HepG2 (cell line): ENCODE measurements at regions not wholly inside any gene's neighbourhood (a gene's known extent, or its start where the extent isn't known, plus 50 kb on each side); places are given as distances from the start of the nearest gene placed in this dataset.

Source experiments
- ATAC-seq: fragments of 200-7000 bp; cut with Tn5 transposase; 3 replicates; pipeline ENCODE4 v1.9.1; 2020; ENCODE audit warnings: mild to moderate bottlenecking, moderate library complexity
- BruUV-seq: library from RNA; stranded (reverse); fragments of 400-500 nt; replicated peaks from 2 replicates; lab custom pipeline; 2021; lab: Mats Ljungman, UMichigan
- CTCF ChIA-PET: fragments of 300-600 bp; formaldehyde crosslinking; extraction: SDS; loops from one replicate; lab custom pipeline; 2021; ENCODE audit warnings: low total read pairs, inconsistent platforms, low intra/inter-chr PET ratio; lab: Yijun Ruan, JAX
- POLR2A ChIA-PET: fragments of 350-600 bp; sonication (Branson Sonifier 250); formaldehyde crosslinking; loops from one replicate; lab custom pipeline; 2020; ENCODE audit warnings: antibody characterized with exemption, inconsistent platforms; lab: Yijun Ruan, JAX
- DNase-seq: peaks from one replicate; pipeline ENCODE4 v3.0.0-alpha.2; 2015; ENCODE audit warnings: low spot score
- FAIRE-seq: peaks from 3 replicates; lab custom pipeline; 2011; peaks lifted over from hg19 to GRCh38; lab: Jason Lieb, UNC
- H2AFZ ChIP-seq: one replicate; pipeline ENCODE4 v1.6.1; 2011; ENCODE audit warnings: low read length, inconsistent platforms
- H3K27ac ChIP-seq: fragments of 300-600 bp; 3 replicates; pipeline ENCODE4 v1.8.0; 2011; ENCODE audit warnings: mixed run types, mild to moderate bottlenecking, mixed read lengths, low read length, inconsistent platforms; ENCODE audit not compliant: insufficient read depth; ENCODE audit errors: extremely low read length
- H3K27me3 ChIP-seq, 2 experiments: fragments of 200-600 bp in 1 of 2; 2 replicates in 1 of 2; 3 replicates in 1 of 2; pipeline versions ENCODE4 v1.6.0 to v1.8.0; 2011; ENCODE audit warnings: low read length in 2 of 2, mild to moderate bottlenecking in 2 of 2, moderate library complexity in 2 of 2, inconsistent platforms in 1 of 2; ENCODE audit not compliant: insufficient read depth in 2 of 2, control insufficient read depth in 1 of 2
- H3K36me3 ChIP-seq, 2 experiments: fragments of 200-600 bp in 1 of 2; replicated peaks in 1 of 2; 2 replicates in 1 of 2; 3 replicates in 1 of 2; pipeline versions ENCODE4 v1.5.1 to v1.8.0; 2011; ENCODE audit warnings: low read length in 2 of 2, inconsistent platforms in 1 of 2; ENCODE audit not compliant: insufficient read depth in 2 of 2, control insufficient read depth in 1 of 2
- H3K4me1 ChIP-seq: 2 replicates; pipeline ENCODE4 v1.5.1; 2012; ENCODE audit warnings: low read length, inconsistent platforms; ENCODE audit not compliant: insufficient read depth
- H3K4me2 ChIP-seq: 2 replicates; pipeline ENCODE4 v1.6.0; 2011; ENCODE audit warnings: low read depth, low read length, inconsistent platforms
- H3K4me3 ChIP-seq, 3 experiments: fragments of 200-600 bp in 1 of 3; sonication (generic), shearing (Covaris generic) in 1 of 3; replicated peaks in 1 of 3; 2 replicates each; pipeline ENCODE4 v1.5.1; 2011 to 2016; ENCODE audit warnings: low read length in 3 of 3, inconsistent platforms in 2 of 3, low read depth in 2 of 3, mild to moderate bottlenecking in 2 of 3, control low read depth in 1 of 3, mixed read lengths in 1 of 3; ENCODE audit not compliant: insufficient read depth in 1 of 3
- H3K79me2 ChIP-seq: one replicate; pipeline ENCODE4 v1.6.1; 2011; ENCODE audit warnings: low read length, inconsistent platforms; ENCODE audit not compliant: insufficient read depth
- H3K9ac ChIP-seq: 2 replicates; pipeline ENCODE4 v1.6.0; 2011; ENCODE audit warnings: mild to moderate bottlenecking, low read depth, low read length, inconsistent platforms; ENCODE audit not compliant: insufficient read depth
- H3K9me3 ChIP-seq: 2 replicates; pipeline ENCODE4 v1.5.1; 2012; ENCODE audit warnings: mild to moderate bottlenecking, low read length
- H4K20me1 ChIP-seq: 2 replicates; pipeline ENCODE4 v1.6.0; 2011; ENCODE audit warnings: inconsistent platforms, mild to moderate bottlenecking, low read length, moderate library complexity; ENCODE audit not compliant: insufficient read depth
- DMTF1 ChIP-seq: sonication (generic); formaldehyde crosslinking; IDR thresholded peaks from 2 replicates; pipeline ENCODE4 v1.4.0; 2020; ENCODE audit warnings: mild to moderate bottlenecking, missing genetic modification reagents
- DRAP1 ChIP-seq: IDR thresholded peaks from 2 replicates; pipeline ENCODE4 v1.6.1; 2016; ENCODE audit warnings: missing genetic modification reagents, missing compliant biosample characterization
- FOXA3 ChIP-seq: IDR thresholded peaks from 2 replicates; pipeline ENCODE4 v1.6.1; 2016; ENCODE audit warnings: missing genetic modification reagents, missing compliant biosample characterization
- FOXJ3 ChIP-seq: sonication (generic); formaldehyde crosslinking; IDR thresholded peaks from 2 replicates; pipeline ENCODE4 v1.4.0; 2020; ENCODE audit warnings: missing genetic modification reagents, mild to moderate bottlenecking, borderline replicate concordance
- FOXK1 ChIP-seq: sonication (generic); formaldehyde crosslinking; IDR thresholded peaks from 2 replicates; pipeline ENCODE4 v1.4.0; 2020; ENCODE audit warnings: low read depth, missing genetic modification reagents, borderline replicate concordance
- HDAC2 ChIP-seq: sonication (generic); formaldehyde crosslinking; IDR thresholded peaks from 2 replicates; pipeline ENCODE4 v1.4.0; 2020; ENCODE audit warnings: missing genetic modification reagents
- HMGA1 ChIP-seq: sonication (generic); formaldehyde crosslinking; conservative IDR thresholded peaks from 2 replicates; pipeline ENCODE4 v1.4.0; 2020; ENCODE audit warnings: missing genetic modification reagents
- MZF1 ChIP-seq: sonication (generic); formaldehyde crosslinking; IDR thresholded peaks from 2 replicates; pipeline ENCODE4 v1.8.1; 2023; ENCODE audit warnings: mild to moderate bottlenecking, missing genetic modification reagents, borderline replicate concordance
- ONECUT2 ChIP-seq: sonication (generic); formaldehyde crosslinking; IDR thresholded peaks from 2 replicates; pipeline ENCODE4 v1.4.0; 2020; ENCODE audit warnings: missing genetic modification reagents
- RAD21 ChIP-seq: fragments of 450-650 bp; formaldehyde crosslinking; IDR thresholded peaks from 2 replicates; pipeline ENCODE4 v1.5.0; 2020; ENCODE audit warnings: mild to moderate bottlenecking
- SP2 ChIP-seq: sonication (generic); formaldehyde crosslinking; IDR thresholded peaks from 2 replicates; pipeline ENCODE4 v1.5.1; 2020; ENCODE audit warnings: mild to moderate bottlenecking, missing genetic modification reagents
- SSRP1 ChIP-seq: IDR thresholded peaks from 2 replicates; pipeline ENCODE4 v1.6.1; 2016; ENCODE audit warnings: control low read depth
- STAG1 ChIP-seq: sonication (generic); formaldehyde crosslinking; IDR thresholded peaks from 2 replicates; pipeline ENCODE4 v1.4.0; 2020; ENCODE audit warnings: missing genetic modification reagents
- TBX2 ChIP-seq: sonication (generic); formaldehyde crosslinking; IDR thresholded peaks from 2 replicates; pipeline ENCODE4 v1.5.0; 2020; ENCODE audit warnings: missing genetic modification reagents, mild to moderate bottlenecking, borderline replicate concordance
- U2AF2 ChIP-seq: fragments of 200-400 bp; formaldehyde crosslinking; IDR thresholded peaks from 2 replicates; pipeline ENCODE4 v1.6.1; 2017; ENCODE audit warnings: low read depth, mild to moderate bottlenecking, low read length
- ZNF121 ChIP-seq: sonication (generic); formaldehyde crosslinking; IDR thresholded peaks from 2 replicates; pipeline ENCODE4 v1.5.0; 2020; ENCODE audit warnings: mild to moderate bottlenecking, missing genetic modification reagents
- ZNF280B ChIP-seq: sonication (generic); formaldehyde crosslinking; IDR thresholded peaks from 2 replicates; pipeline ENCODE4 v1.5.0; 2020; ENCODE audit warnings: missing genetic modification reagents, mild to moderate bottlenecking, borderline replicate concordance
- ZNF503 ChIP-seq: sonication (generic); formaldehyde crosslinking; IDR thresholded peaks from 2 replicates; pipeline ENCODE4 v1.4.0; 2020; ENCODE audit warnings: missing genetic modification reagents
- ZNF549 ChIP-seq: sonication (generic); formaldehyde crosslinking; IDR thresholded peaks from 2 replicates; pipeline ENCODE4 v1.5.0; 2020; ENCODE audit warnings: missing genetic modification reagents
- WGBS: methylation state at CpG from one replicate; pipeline ENCODE4 v1.1.6; 2017; ENCODE audit warnings: low lambda C conversion rate; 5-methylcytosine and 5-hydroxymethylcytosine counted together
- in situ Hi-C: cut with HindIII; loops from 2 replicates; pipeline ENCODE4 v1.10.0; 2017; ENCODE audit warnings: low pct_unique_long_range_greater_than_20kb; ENCODE audit not compliant: extremely low pct_ligation_motif_present
- intact Hi-C: fragments of 100-400 bp; cut with micrococcal nuclease; formaldehyde crosslinking; loops from one replicate; pipeline ENCODE4 v1.10.0; 2022; ENCODE audit not compliant: unreplicated experiment

- 66% methylated on average over 10 of the region's 10 CpGs for WGBS
- Histone ChIP-seq H4K20me1 (no peaks in the 10 kb centered on the region), H3K27me3 (no peaks in the 10 kb centered on the region; a peak in 1 of 5 replicates), H3K79me2 (no peaks in the 10 kb centered on the region), H2AFZ (no peak overlapping the region), H3K4me1 (peaks cover 22% of the 10 kb centered on the region), H3K36me3 (no peaks in the 10 kb centered on the region), H3K4me3 (no peak overlapping the region), H3K9ac (no peak overlapping the region), H3K4me2 (no peak overlapping the region), H3K9me3 (no peaks in the 10 kb centered on the region), H3K27ac (no peak overlapping the region)
- ATAC-seq, result no peak
- no peak for DNase-seq
- FAIRE-seq, result no peak
- in situ Hi-C loops (no loop called here), intact Hi-C loops (no loop called here)
- ChIA-PET CTCF (no interaction called here), POLR2A (no interaction called here)
- BruUV-seq, result no TSS peak
- TF ChIP-seq FOXA3 (CRISPR knock-in tag) (no peak), ONECUT2 (CRISPR knock-in tag) (no peak), ZNF280B (CRISPR knock-in tag) (no peak), RAD21 (CRISPR knock-in tag) (no peak), TBX2 (CRISPR knock-in tag) (no peak), SP2 (CRISPR knock-in tag) (no peak), MZF1 (CRISPR knock-in tag) (no peak), U2AF2 (no peak), DRAP1 (CRISPR knock-in tag) (no peak), FOXJ3 (CRISPR knock-in tag) (no peak), STAG1 (CRISPR knock-in tag) (no peak), DMTF1 (no peak), ZNF549 (no peak), ZNF503 (CRISPR knock-in tag) (no peak), HMGA1 (no peak), HDAC2 (no peak), ZNF121 (CRISPR knock-in tag) (no peak), FOXK1 (CRISPR knock-in tag) (no peak), SSRP1 (no peak)
Observed at GRCh38 chr13:30022256-30022655, 171.8 kb upstream of the UBL3 start.
